HG03442 (cell line): ENCODE measurements at regions not wholly inside any gene's neighbourhood (a gene's known extent, or its start where the extent isn't known, plus 50 kb on each side); places are given as distances from the start of the nearest gene placed in this dataset.
"Not testable (repeated sequence)": the region's sequence is repeated elsewhere in the genome, so short reads cannot be mapped to it uniquely, and the experiment has no call there.

Experiments
- ATAC-seq: cut with Tn5 transposase; IDR thresholded peaks from one replicate; pipeline ENCODE4 v1.9.1; 2021; ENCODE audit warnings: mild to moderate bottlenecking, moderate library complexity; ENCODE audit not compliant: unreplicated experiment

DNA sequence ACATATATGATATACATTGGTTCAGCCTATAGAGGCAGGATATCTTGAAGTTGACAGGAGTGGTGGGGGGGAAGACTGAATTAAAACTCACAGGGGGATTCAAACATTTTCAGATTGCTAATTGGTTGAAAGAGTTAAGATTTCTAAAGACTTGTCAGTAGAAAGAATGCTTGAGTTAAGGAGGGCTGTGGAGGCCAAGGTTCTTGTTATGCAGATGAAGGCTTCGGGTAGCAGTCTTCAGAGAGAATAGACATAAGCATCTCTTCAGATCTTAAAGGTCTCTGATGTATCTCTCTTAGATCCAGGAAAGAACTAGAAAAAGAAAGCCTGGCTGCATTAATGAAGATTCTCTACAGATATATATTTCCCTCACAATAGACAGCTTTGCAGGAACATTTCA, 209.8 kb upstream of the SEMA3D start:
- ATAC-seq, result no peak

DNA sequence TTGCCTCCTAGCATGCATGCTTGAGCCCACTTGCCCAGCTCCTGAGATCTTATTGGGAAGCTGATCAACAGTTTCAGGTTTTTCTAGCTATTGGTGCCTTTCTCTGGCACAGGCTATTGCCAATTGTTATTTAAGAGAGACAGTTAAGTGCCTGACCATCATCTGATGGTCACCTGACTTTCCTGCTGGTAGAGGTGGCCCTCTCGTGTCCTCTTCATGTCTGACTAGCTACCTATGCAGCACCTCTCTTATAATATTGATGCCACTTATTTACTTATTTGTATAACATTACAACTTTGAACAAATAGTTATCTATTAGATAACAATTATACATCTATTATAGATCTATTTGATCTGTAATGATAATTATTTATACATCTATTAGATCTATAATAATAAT, 205.9 kb upstream of the SEMA3D start:
- ATAC-seq, result no peak

DNA sequence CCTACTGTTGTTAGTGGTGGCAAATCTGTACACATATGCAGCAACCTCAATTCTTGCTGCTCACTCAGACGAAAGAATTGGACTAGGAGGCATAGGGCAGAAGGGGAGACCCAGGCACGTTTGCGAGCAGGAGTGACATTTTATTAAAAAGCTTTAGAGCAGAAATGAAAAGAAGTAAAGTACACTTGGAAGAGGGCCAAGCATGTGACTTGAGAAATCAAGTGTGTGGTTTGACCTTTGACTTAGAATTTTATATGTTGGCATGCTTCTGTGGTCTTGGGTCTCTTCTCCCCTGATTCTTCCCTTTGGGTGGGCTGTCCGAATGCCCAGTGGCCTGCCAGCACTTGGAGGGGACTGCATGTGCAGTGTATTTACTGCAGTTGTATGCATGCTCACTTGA, 205.5 kb upstream of the SEMA3D start:
- ATAC-seq, result no peak

DNA sequence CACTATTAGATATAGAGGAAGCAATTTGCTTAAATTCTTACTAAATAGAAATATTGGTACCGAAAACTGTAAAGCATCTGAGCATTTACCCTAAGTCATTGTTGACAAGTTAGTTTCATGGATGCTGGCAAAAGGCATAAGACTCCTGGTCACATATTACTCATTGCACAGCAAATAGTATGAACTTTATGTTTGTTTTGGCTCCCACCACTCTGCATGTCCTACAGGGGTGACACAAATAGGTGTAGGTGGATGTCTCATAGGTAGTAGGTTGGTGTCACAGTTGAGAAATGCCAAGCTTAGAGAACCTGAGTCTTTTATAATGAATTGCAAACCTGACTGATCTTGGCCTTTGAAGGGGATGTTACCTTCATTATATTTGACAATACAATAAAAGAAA, 199.6 kb upstream of the SEMA3D start:
- no peak for ATAC-seq

DNA sequence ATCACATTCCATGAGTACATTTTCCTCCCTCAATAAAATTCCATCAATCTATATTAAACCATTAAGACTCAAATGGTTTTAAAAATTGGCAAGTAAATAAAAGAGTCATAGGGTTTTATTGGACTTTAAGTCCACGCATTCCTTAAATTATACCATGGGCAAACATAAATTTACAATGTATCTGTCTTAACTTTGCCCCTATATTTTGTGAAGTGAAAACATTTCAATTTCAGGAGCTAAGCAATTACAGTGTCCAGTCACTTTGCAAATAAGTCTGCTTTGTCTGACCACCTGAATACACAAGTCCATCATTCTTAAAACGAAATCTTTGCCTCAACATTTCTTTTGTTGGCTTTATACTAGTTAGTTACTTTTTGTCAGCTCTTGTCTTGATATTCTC, 197.5 kb upstream of the SEMA3D start:
- ATAC-seq, result no peak

DNA sequence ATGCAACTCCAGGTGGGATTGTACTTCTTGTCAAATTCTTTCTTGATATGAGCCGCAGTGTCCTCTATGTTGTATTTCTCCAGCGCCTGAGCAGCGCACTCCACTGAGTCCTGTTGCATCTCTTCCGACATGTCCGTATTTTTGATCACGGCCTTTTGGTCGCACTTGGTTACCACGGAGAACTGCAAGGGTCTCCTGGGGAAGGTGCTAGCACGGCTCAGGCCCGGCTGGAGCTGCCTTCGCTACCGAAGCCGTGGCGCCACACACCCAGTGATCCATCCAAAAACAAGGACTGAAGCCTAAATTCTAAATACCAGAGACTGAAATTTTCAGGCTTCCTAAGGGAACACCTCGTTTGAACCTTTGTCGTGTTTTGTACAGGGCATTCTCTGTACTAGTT, 194.4 kb upstream of the SEMA3D start:
- no peak for ATAC-seq

DNA sequence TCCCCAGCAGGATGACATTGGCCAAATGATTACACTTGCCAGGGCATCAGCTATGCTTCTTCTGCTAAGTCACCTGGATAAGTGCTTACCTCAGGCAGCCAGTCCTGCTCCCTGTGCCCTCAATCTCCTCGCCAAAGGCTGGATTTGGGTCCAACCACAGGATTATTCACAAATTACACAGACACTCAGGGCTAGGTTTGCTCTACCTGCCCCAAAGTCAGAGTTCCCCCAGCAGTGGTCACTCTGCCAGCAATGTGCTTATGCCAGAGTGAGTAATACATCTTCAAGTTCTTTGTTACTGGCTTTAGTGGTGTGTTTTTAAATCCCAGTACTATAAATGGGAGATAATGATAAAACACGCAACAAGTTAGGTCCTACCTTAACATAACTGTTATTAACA, 189.7 kb upstream of the SEMA3D start:
- ATAC-seq, result no peak

DNA sequence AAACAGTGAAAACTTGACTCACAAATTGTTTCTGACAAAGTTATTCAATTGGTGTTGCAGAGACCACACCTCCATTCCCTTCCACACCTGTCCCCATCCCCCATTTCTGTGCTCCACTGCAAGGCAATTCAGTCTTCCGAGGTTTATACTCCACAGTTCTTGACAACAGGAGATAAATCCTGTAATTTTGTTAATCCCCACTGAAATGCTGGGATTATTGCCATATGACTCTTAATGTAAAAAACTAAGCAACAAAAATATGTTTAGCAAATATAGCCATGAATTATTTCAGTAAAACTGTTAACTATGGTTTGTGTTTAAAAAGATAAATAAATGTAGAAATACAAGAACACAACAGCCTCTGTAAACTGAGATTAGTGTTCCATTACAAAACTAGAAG, 170.1 kb upstream of the SEMA3D start:
- ATAC-seq, result no peak

DNA sequence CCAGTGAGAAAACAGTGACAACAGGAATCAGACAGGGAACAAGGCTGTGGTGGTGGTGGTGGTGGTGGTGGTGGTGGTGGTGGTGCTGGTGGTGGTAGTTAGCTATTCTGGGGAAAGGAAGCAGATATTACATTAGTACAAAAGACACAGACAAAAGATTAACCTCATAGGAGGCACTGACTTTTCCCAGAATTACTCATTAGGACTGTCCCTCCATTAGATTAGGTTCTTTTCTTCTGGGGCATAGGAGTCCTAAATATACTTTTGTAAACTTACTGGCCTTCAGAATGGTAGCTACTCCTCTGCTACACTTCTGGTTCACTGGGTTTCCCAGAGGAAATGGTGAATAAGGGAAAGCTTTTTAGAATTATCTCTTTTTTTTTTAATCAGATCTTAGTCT, 156.6 kb upstream of the SEMA3D start:
- peak; percentile 87 for ATAC-seq

DNA sequence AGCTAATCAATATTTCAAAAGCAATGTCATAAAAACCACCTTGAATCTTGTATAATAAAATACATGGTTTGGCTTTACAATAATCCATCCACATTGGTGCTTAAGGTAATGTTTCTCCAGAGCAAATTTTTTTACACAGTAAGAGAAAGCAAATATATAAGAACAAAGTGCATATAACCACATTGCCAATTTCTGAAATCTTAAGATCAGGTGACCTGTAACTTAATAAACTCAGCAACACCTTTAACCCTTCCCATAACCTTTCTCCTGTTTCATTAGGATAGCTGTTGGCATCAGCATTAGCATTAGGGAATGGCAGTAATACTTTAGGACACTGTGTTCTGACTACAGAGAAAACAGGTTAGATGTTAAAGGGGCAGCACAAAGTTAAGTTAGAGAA, 155.9 kb upstream of the SEMA3D start:
- ATAC-seq, result no peak

DNA sequence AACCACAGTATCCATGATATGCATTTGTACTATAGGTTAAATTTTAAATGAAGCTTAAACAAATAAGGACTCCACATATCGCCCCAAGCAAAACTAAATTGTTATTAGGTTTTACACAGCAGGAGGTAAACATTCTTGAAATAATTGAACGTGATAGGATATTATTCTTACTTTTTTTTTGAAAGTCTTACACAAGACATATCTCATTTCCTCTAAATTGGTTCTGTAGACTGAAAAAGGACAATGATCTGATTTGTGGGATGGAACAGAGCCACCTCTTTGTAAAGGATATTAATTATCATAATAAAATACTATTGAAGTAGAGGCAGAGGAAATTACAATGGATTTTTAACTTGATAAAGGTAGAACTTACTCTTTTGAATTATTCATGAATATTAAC, 155.1 kb upstream of the SEMA3D start:
- ATAC-seq, result no peak

DNA sequence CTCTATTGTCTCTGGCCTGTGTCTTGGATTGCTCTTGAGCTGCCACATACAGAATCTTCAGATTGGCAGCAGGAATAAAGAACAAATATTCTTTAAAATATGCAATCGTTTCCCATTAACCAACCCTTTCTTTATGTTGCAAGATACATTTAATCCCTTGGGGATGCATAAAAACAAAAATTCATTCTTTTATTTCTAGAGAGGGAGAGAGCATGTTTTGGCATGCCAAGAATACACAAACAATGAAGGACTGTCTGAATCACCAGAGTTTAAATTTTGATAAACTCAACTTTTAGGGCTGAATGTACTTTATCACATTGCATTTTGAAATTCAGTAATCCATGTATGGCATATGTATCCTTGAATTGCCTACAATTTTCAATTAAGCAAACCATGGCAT, 154.3 kb upstream of the SEMA3D start:
- ATAC-seq, result no peak

DNA sequence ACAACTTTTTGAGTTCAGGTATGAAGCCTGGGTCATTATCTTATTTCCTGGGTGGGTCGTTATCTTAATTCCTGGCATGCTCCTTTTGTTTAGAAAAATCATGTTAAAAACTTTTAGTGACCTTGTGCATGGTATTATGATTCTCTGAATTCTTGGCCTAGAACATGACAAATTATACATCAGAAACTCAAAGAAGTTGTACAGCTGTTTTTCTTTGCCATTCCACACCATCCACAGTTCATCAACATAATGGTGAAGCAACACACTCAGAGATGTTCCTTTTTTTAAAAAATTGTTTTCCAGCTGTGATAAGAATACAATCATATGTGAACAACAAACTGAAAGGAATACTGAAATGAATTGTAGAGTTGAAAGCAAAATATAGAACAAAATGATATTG, 149.2 kb upstream of the SEMA3D start:
- no peak for ATAC-seq

DNA sequence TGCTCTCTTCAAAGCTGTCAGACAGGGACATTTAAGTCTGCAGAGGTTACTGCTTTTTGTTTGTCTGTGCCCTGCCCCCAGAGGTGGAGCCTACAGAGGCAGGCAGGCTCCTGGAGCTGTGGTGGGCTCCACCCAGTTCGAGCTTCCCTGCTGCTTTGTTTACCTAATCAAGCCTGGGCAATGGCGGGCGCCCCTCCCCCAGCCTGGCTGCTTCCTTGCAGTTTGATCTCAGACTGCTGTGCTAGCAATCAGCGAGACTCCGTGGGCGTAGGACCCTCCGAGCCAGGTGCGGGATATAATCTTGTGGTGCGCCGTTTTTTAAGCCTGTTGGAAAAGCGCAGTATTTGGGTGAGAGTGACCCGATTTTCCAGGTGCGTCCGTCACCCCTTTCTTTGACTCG, 148.3 kb upstream of the SEMA3D start:
- ATAC-seq, result not testable (repeated sequence)

DNA sequence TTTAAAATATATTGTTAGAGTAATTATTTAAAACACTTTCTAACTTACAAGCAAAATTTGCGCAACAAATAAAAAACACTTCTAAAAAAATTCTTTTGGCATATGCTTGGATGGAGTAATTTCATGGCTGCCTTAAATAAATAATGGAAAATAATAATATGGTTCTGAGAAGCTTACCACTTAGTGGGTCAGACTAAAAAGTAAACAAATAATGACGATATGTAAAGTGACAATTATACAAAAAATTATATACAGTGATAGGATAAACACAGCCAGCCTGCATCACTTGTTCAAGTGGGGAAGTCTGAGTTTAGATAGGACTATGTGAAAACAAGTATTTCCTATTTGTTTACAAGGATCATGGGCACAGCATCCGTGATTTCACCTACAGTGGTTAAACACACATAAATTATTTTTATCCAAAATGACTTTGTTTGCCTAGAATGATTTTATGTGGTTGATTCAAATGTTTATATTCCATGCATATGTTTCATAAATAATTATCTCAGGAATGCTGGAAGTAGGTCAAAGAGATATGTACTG, 141.7 kb upstream of the SEMA3D start:
- ATAC-seq, result no peak

DNA sequence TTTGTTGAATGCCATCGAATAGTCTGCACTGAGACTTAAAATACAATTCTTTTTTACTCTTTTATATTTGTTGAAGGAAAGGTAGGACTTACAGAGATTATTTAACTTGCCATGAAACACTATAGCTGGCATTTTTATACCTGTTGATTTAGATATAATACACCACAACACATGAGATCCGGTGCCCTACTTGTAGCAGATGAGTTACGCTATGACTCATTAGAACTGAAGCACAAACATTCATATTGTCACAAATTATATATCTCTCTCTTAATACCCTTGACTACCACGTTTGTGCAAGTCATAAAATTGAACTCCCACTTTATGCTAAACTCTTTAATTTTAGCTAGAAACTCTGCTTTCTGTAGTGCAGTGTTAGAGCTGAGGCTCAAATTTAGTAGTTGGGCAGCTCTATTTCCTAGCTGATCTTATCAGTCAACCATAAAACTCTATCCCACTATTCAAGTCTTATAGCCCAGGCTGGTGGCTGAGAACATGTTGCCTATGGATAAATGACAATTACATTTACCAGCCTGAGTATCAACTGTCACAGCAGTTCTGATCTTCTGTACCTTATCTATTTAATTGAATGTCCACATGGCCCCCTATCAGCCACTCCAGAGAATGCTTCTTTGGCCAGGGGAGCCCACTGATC, 137.4 kb upstream of the SEMA3D start:
- no peak for ATAC-seq

DNA sequence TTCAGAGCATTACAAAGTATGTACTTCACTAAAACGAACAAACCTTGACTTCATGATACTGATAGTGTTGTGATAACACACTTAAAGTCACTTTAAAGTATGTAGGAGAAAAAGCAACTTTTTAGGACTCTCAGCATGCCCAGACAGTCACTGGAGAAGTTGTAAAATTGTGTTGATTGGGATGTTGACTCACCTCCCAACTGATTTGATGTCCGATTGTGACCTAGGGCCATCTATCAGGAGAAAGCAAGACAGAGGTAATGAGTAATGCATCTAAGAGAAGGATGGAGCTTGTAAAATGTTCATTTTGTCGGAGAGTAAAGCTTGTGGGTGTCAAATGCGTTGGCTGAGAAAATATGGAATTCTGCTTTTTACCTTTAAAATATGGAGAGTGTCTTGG, 135.4 kb upstream of the SEMA3D start:
- ATAC-seq, result no peak

DNA sequence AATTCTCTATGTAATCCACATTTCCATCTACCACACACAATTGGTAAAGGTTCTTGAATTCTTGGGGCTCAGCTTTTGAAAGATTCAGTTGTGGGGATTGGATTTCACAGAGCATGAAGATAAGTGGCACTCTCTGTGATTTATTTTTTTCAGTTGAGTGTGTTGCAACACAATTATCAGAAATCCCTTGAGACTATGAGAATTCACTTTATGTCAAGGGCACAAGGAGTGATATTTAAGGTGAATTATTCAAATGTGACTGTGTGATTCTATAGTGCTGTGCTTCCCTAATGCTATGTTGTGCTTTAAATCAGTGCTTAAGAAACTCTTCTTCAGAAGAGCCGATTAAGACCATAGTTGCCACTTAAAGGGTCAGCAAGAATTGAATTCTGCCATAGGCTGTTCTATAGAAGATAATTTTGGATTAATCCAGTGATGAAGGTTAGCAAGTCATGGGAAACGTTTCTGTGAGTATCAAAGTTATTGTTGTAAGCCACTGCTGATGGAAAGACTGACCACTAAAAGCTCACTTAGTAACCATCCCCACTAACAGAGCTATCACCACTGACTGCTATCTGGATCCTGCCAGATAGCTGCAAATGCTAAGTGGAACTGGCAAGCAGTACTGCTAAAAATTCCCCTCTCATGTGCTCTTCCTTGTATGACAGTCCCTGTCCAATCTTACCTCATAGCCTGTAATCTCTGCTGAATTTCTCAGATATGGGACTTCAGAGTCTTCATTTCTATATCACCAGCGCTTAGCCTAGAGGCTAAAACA, 134.0 kb upstream of the SEMA3D start:
- ATAC-seq, result no peak

DNA sequence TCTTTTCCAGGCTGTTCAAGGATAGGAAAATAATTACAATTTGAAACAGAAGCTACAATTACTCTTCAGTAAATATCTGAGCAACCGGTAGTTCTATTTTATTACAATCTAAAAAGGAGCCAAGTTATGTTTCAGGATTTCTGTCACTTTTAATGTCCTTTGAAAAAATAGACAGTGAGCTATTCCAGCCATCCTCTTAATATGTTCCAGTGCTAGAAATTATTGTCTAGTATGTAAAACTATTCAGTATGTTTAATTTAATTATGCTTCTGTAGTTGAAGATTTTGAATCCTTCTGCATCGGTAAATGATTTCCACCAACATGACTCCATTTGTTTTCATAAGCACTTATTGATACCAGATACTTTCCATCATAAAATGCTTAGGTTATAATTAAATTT, 129.6 kb upstream of the SEMA3D start:
- ATAC-seq, result no peak

DNA sequence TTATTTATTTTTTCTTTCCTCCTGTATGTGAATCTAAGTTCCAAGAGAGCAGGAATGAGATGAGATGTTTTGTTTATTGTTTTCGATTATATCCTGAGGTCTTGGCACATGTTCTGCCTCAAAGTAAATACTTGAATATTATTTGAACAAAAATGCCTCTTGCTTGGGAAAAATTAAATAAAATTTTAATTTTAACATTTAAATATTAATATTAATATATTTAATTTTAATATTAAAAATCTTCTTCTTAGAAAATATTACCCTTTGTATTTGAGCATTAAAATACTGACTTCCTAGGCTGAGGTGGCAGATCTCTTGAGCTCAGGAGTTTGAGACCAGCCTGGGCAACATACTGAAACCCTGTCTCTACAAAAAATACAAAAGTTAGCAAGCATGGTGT, 123.4 kb upstream of the SEMA3D start:
- ATAC-seq, result no peak

DNA sequence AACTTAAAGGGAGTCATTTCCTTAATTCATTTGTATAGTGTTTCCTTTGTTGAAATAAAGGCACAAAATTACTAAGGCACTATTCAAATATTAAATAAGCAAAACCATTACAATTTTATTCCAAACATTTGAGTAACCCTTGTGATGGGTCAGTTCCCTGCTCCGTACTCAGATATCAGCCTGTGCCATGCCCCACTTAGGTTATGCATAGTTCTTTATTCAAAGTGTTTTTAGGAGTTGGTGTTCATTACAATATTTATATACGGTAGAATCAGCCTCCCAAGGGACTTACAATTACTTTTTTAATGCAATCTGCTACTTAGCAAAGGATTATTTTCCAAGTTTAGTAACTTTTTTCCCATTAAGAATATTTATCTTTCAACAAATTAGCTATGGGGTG, 119.3 kb upstream of the SEMA3D start:
- ATAC-seq, result no peak

DNA sequence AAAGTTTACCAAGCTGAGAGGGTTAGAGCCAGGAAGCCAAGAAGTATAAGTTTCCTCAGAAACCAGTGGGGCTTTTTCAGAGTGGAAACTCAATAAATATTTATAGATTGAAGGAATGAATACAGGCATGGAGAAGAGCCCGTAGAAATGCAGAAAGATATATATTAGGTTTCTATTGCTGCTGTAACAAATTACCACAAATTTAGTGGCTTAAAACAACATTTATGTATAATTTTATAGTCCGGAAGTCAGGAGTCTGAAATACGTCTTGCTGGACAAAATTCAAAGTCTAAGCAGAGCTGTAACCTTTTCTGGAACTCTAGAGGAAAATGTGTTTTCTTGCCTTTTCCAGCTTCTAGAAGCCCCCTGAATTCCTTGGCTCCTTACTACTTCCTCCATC, 107.3 kb upstream of the SEMA3D start:
- no peak for ATAC-seq
